ENCODE measurements at regions not wholly inside any gene's neighbourhood (a gene's known extent, or its start where the extent isn't known, plus 50 kb on each side); places are given as distances from the start of the nearest gene placed in this dataset.
"Not testable (repeated sequence)": the region's sequence is repeated elsewhere in the genome, so short reads cannot be mapped to it uniquely, and the experiment has no call there.

- not testable (repeated sequence) for DNase-seq (ENCODE audit: low read depth, low spot score)
Measured at GRCh38 chr13:46467694-46468093, 80.6 kb upstream of the RUBCNL start.

DNA sequence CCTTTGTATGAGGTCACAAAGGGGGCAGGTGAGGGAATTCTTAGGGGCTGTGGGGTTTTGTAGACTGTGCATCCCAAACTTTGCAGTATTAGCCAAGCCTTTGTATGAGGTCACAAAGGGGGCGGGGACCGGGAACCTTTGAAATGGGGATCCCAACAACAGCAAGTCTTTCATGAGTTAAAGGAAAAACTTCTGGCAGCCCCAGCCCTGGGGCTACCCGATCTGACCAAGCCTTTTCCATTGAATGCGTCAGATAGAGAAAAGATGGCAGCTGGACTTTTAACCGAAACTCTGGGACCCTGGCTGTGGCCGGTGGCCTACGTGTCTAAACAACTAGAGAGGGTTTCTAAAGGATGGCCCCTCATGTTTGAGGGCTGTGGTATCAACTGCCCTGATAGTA, 79.0 kb upstream of the RUBCNL start:
- DNase-seq (ENCODE audit: low read depth, low spot score), result not testable (repeated sequence)

DNA sequence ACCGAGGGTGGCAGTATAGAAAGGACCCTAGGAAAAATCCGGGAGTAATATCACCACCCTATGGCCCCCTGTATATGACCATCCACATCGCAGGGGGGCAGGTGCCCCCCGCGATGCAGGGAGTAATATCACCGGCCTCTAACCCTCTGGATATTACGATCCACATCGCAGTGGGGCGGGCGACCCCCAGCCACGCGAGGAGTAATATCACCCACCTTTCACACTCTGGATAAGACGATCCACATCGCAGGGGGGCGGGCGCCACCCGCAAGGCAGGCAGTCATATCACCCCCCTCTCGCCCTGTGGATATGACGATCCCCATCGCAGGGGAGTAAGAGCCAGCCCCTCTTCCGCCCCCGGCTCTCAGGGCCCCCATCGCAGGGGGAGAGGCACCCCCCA, 76.7 kb upstream of the RUBCNL start:
- DNase-seq (ENCODE audit: low read depth, low spot score), result no peak

DNA sequence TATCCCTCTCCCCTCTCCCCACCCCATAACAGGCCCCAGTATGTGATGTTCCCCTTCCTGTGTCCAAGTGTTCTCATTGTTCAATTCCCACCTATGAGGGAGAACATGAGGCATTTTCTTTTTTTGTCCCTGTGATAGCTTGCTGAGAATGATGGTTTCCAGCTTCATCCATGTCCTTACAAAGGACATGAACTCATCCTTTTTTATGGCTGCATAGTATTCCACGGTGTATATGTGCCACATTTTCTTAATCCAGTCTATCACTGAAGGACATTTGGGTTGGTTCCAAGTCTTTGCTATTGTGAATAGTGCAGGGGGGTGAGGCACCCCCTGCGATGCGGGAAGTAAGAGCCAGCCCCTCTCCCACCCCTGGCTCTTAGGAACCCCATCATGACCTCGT, 73.2 kb upstream of the RUBCNL start:
- not testable (repeated sequence) for DNase-seq (ENCODE audit: low read depth, low spot score)

GRCh38 chr13:46457255-46457654, 70.2 kb upstream of the RUBCNL start:
- not testable (repeated sequence) for DNase-seq (ENCODE audit: low read depth, low spot score)

GRCh38 chr13:46455924-46456323, 68.9 kb upstream of the RUBCNL start:
- DNase-seq (ENCODE audit: low read depth, low spot score), result not testable (repeated sequence)

DNA sequence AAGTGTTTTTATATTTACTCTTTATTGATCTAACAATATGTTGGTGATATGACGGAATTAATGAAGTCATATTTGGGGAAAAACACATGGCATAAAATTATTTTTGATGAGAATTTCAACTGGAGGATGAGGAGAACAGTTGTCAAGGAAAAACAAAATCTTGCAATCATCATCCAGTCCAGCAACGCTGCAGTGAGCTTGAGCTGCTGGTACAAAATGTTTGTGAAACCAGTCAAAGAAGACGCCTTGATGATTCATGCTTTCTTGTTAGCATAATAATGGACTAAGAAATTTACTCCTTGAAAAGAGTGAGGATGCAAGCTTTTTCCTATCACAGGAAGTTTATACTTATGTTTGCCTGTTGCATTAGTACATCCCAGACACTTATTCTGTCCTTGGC, 64.1 kb upstream of the RUBCNL start:
- not testable (repeated sequence) for DNase-seq (ENCODE audit: low read depth, low spot score)

GRCh38 chr13:46449949-46450348, 62.9 kb upstream of the RUBCNL start:
- not testable (repeated sequence) for DNase-seq (ENCODE audit: low read depth, low spot score)

DNA sequence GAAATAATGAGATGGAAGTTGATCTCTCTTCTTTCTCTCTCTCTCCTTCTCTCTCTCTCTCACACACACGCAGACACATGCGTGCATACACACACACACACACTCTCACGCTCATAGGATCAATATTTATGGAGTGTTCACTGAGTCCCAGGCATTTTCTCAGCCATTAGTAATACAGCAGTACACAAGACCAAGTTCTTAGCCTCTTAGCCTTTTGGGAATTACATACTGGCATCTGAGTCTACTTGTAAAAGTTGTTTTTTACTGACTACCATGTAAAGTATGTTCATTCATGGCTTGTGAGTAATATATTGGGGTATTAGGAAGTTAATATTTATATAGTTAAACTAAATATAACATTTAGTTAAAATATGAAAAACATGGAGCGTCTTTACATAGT, 61.1 kb upstream of the RUBCNL start:
- peak; percentile 38 for DNase-seq (ENCODE audit: low read depth, low spot score)

DNA sequence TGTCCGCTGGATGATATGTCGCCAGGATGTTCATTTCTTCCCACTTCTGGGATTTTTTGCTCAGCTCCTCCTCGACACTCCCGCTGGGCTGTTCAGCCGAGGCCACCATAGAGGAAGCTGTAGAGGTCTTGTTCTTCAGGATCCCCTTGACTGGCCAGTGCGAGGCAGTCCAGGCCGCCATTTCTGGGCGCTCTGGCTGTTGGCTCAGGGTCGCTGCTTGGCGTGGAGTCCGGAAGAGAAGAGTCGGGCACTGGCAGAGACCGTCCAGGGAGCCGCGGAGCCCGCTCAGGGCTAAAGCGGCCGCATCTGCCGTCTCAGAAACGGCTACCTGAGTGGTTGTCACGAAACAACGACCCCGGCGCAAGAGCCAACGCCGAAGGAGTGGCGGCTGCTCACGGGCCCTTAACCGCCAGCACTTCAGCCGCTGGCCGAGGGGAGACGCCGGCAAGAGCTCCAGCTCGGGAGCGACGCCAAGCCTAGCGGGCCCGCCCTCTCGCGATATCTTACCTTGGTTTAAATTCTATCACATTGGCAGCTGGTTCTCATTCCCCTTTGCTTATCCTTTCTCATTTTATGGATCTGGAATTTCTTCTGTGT, 50.9 kb upstream of the RUBCNL start:
- not testable (repeated sequence) for DNase-seq (ENCODE audit: low read depth, low spot score)
